SJSA1 (cell line): ENCODE measurements at regions not wholly inside any gene's neighbourhood (a gene's known extent, or its start where the extent isn't known, plus 50 kb on each side); places are given as distances from the start of the nearest gene placed in this dataset.

Experiments used
- DNase-seq, 2 experiments: peaks; one replicate each; pipeline ENCODE4 v3.0.0-alpha.2; 2015 to 2020; ENCODE audit warnings: low spot score in 2 of 2, low read depth in 1 of 2
- H3K27ac ChIP-seq: fragments of 250-450 bp; sonication (Bioruptor Pico); 2 replicates; pipeline ENCODE4 v1.5.1; 2020; ENCODE audit warnings: mild to moderate bottlenecking, moderate library complexity
- H3K27me3 ChIP-seq: fragments of 250-450 bp; sonication (Bioruptor Pico); replicated peaks from 2 replicates; pipeline ENCODE4 v1.5.1; 2020; ENCODE audit warnings: mild to moderate bottlenecking, moderate library complexity
- H3K36me3 ChIP-seq: fragments of 250-450 bp; sonication (Bioruptor Pico); 2 replicates; pipeline ENCODE4 v1.5.1; 2020; ENCODE audit warnings: mild to moderate bottlenecking
- H3K4me1 ChIP-seq: fragments of 250-450 bp; sonication (Bioruptor Pico); replicated peaks from 2 replicates; pipeline ENCODE4 v1.6.1; 2021; ENCODE audit warnings: mild to moderate bottlenecking
- H3K4me3 ChIP-seq: fragments of 250-450 bp; sonication (Bioruptor Pico); 2 replicates; pipeline ENCODE4 v1.5.1; 2020; ENCODE audit warnings: mild to moderate bottlenecking
- H3K9me3 ChIP-seq: fragments of 250-450 bp; sonication (Bioruptor Pico); replicated peaks from 2 replicates; pipeline ENCODE4 v1.5.1; 2020; ENCODE audit warnings: mild to moderate bottlenecking

DNA sequence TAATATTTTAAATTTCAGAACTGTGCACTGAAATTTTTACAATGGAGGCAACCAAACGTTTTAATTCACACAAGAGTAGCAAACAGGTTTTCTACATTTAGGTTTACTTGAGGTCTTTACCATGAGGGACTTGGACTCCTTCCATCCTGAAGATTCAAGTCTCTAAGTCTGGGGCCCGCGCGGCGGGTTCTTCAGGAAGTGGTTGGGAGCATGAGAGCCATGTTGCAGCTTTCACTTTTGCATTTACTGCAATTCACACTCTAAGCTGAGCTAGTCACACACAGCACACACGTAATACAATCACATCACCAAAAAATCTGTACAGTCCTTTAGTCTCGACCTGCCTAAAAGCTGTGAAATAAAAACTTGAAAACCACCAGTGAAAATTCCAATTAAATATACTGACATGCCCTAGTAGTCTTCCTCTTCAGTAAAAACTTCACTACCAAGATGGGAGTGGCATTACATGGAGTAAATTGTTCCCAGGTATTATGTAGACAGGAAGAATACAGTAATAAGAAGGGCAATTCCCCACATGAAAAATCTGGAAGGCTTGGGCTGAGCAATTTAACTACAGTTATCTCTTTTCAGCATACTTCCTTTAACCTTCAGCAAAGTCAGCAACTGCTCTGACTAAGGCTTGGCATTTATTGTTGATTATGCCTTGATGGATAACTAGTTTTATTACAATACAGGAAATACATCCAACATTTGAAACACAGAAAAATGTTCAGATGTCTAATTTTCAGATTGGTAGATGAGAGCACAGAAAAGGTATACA is 571.1 kb upstream of the DIPK2B start:
- peak overlapping the region; percentile 98 for H3K27ac ChIP-seq
- H3K36me3 ChIP-seq = peaks cover 21% of the 10 kb centered on the region
- DNase-seq = peak; percentile 63 to 75
- H3K4me3 ChIP-seq = peak overlapping the region; percentile 46
- H3K4me1 ChIP-seq = peaks cover 46% of the 10 kb centered on the region
- H3K27me3 ChIP-seq = no peaks in the 10 kb centered on the region
- H3K9me3 ChIP-seq = no peaks in the 10 kb centered on the region

GRCh38 chrX:45771114-45771513 is 570.4 kb upstream of the DIPK2B start:
- DNase-seq = peak; percentile 83 to 85
- peak overlapping the region; percentile 98 for H3K27ac ChIP-seq
- H3K27me3 ChIP-seq = no peaks in the 10 kb centered on the region
- peaks cover 26% of the 10 kb centered on the region for H3K36me3 ChIP-seq
- H3K4me3 ChIP-seq = peak overlapping the region; percentile 46
- H3K9me3 ChIP-seq = no peaks in the 10 kb centered on the region
- peaks cover 41% of the 10 kb centered on the region for H3K4me1 ChIP-seq

DNA sequence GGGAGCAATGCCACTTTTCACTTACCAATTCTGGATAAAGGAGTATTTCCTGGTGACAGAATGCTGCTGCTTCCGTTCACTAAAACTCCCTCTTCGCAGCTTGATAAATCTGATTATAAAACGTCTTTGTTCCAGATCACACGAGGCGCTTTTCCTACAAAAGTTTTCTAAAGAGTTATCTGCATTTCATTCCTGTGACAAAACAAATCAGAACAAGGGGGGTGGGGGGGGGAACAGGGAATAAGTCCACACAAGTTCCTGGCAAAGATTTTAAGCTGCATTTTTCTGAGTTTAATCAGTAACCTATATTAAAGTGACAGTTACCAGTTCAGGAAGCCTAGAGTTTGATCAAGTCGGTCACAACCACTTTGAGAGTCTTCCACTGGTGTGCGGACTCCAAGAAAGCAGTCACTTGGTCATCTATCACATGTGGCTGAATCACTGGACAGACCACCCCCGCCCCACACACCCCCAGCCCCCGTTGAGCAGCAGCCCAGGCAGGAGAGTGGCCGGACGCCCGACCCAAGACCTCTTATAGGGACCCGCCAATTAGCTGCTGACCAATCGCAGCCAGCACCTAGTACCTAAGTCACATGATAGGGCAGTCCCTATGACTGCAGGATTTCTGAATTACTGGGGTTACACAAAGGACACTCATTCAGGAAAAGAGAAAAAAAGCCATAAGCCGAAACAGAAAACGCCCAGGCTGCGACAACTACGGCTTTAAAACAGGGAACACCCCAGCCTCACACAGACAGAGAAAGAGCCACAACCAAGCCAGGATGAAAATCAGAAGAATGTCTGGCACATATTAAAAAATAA is 569.3 kb upstream of the DIPK2B start:
- Histone ChIP-seq H3K4me3 (peak overlapping the region; percentile 46), H3K27me3 (no peaks in the 10 kb centered on the region), H3K9me3 (no peaks in the 10 kb centered on the region), H3K36me3 (peaks cover 35% of the 10 kb centered on the region), H3K27ac (peak overlapping the region; percentile 98), H3K4me1 (peaks cover 37% of the 10 kb centered on the region)
- peak; percentile 76 to 87 for DNase-seq

GRCh38 chrX:45768666-45769236 is 568.1 kb upstream of the DIPK2B start:
- peaks cover 31% of the 10 kb centered on the region for H3K4me1 ChIP-seq
- no peaks in the 10 kb centered on the region for H3K27me3 ChIP-seq
- DNase-seq = no peak
- peaks cover 38% of the 10 kb centered on the region for H3K36me3 ChIP-seq
- H3K9me3 ChIP-seq = no peaks in the 10 kb centered on the region
- peak overlapping the region; percentile 46 for H3K4me3 ChIP-seq
- H3K27ac ChIP-seq = peak overlapping the region; percentile 98

- Histone ChIP-seq H3K27me3 (no peaks in the 10 kb centered on the region), H3K36me3 (peaks cover 54% of the 10 kb centered on the region), H3K4me1 (peaks cover 26% of the 10 kb centered on the region), H3K9me3 (no peaks in the 10 kb centered on the region), H3K27ac (peak overlapping the region; percentile 98), H3K4me3 (peak overlapping the region; percentile 46)
- peak in 1 of 2 experiments; percentile 65 for DNase-seq
Observed at GRCh38 chrX:45766981-45767501, 566.4 kb upstream of the DIPK2B start.

- Histone ChIP-seq H3K4me1 (peaks cover 31% of the 10 kb centered on the region), H3K9me3 (no peaks in the 10 kb centered on the region), H3K36me3 (peaks cover 67% of the 10 kb centered on the region), H3K27ac (peak overlapping the region; percentile 98; the same call in 1 of the 2 replicates), H3K4me3 (no peak overlapping the region), H3K27me3 (no peaks in the 10 kb centered on the region)
- no peak for DNase-seq
Observed at GRCh38 chrX:45765767-45766166, 565.1 kb upstream of the DIPK2B start.

- no peak overlapping the region; the same call in 1 of the 2 replicates for H3K27ac ChIP-seq
- no peak for DNase-seq
- H3K36me3 ChIP-seq = peaks cover 72% of the 10 kb centered on the region
- H3K4me1 ChIP-seq = peaks cover 36% of the 10 kb centered on the region
- H3K4me3 ChIP-seq = no peak overlapping the region
- H3K27me3 ChIP-seq = no peaks in the 10 kb centered on the region
- no peaks in the 10 kb centered on the region for H3K9me3 ChIP-seq
Observed at GRCh38 chrX:45765281-45765680, 564.6 kb upstream of the DIPK2B start.

DNA sequence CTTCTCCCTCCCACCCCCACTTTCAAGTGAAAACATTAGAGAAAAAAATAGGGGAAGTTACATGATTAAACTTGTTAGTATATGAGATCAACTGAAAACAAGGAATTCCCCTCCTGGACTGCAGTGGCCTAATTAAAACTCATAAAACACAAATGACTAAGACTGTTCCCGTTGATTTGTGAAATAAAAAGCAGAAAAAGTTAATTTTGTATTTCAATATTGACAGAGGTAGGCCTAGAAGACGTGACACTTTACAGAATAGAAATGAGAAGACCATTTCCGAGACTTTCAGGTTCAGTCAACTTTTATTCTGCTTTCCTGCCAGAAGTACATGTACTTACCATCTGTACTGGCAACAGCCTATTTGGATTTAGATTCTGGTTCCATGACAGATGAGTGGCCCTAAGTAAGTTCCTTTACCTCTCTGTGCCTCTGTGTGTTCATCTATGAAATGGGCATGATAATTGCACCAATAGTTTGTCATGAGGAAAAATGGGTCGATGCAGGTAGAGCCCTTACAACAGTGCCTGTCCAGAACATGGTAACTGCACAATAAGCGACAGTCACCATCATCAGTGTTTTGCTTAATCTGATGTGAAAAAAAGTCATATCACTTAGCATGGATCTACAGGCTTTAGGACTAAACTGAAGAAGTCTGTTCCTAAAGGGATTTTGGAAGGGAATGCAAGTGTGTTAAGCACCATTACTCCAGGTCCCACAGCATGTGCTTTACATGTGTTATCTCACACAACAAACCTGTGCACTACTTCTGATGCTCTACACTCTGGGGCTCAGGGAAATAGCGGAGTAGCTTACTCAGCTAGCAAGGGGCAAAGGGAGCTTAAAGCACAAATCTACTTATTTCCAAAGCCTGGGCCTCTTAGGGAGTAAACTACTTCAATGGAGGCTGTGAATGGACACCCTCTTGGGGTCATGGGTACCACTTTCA is 562.3 kb upstream of the DIPK2B start:
- DNase-seq = no peak
- H3K9me3 ChIP-seq = no peaks in the 10 kb centered on the region
- H3K36me3 ChIP-seq = peaks cover 73% of the 10 kb centered on the region
- H3K27ac ChIP-seq = no peak overlapping the region
- H3K4me1 ChIP-seq = peaks cover 58% of the 10 kb centered on the region
- H3K27me3 ChIP-seq = no peaks in the 10 kb centered on the region
- H3K4me3 ChIP-seq = no peak overlapping the region

GRCh38 chrX:45761920-45762319 is 561.2 kb upstream of the DIPK2B start:
- Histone ChIP-seq H3K4me3 (no peak overlapping the region), H3K27me3 (no peaks in the 10 kb centered on the region), H3K9me3 (no peaks in the 10 kb centered on the region), H3K36me3 (peaks cover 76% of the 10 kb centered on the region), H3K4me1 (peaks cover 68% of the 10 kb centered on the region), H3K27ac (no peak overlapping the region)
- DNase-seq = no peak

DNA sequence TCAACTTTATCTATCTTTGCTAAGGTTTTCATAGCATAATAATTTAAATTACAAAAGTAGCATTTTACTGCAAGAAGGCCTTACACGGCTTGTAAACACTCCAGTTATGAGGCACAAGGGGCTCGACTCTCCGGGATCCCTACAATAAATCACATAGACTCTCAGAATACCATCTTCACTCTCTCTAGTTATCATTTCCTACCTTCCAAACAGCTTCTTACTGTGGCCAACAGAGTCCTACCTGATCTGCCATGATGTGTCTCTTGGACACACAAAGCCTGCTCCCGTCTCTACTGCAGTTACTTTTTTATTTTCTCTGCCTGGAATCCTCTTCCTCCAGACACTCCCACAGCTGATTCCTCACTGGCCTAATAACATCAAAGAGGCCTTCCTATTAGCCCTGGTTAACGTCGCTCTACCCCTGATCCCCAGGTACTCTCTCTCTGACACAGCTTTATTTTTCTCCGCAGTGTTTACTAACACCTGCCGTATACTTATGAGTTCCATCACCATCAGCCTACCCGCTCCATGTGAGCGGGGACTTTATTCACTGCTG is 559.6 kb upstream of the DIPK2B start:
- Histone ChIP-seq H3K4me1 (peaks cover 76% of the 10 kb centered on the region), H3K36me3 (peaks cover 74% of the 10 kb centered on the region), H3K4me3 (no peak overlapping the region), H3K27ac (peak overlapping the region; percentile 94), H3K9me3 (no peaks in the 10 kb centered on the region), H3K27me3 (no peaks in the 10 kb centered on the region)
- no peak for DNase-seq

- Histone ChIP-seq H3K27me3 (no peaks in the 10 kb centered on the region), H3K27ac (peak overlapping the region; percentile 94), H3K36me3 (peaks cover 76% of the 10 kb centered on the region), H3K4me3 (no peak overlapping the region), H3K9me3 (no peaks in the 10 kb centered on the region), H3K4me1 (peaks cover 73% of the 10 kb centered on the region)
- DNase-seq = no peak
Observed at GRCh38 chrX:45758738-45759397, 558.2 kb upstream of the DIPK2B start.

DNA sequence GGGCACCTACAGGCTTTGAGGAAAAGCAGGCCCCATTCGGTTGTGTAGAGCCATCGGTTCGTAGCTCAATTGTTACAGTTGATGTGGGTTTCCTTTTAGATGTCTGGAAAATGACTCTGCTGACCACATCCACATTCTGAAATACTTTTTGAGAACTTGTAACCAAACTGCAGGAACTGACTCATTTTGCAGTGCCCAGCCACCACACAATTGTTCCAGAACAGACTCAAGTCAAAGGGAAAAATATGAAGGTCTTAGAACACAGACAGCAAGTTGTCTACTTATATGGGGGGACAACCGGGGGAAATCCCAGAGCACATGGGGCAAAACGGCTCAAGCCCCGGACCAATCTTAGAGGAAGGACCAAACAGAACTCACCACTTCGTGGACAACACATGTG is 557.6 kb upstream of the DIPK2B start:
- peak; percentile 67 to 82 for DNase-seq
- no peak overlapping the region for H3K4me3 ChIP-seq
- H3K9me3 ChIP-seq = no peaks in the 10 kb centered on the region
- H3K27me3 ChIP-seq = no peaks in the 10 kb centered on the region
- H3K36me3 ChIP-seq = peaks cover 78% of the 10 kb centered on the region
- peaks cover 72% of the 10 kb centered on the region for H3K4me1 ChIP-seq
- peak overlapping the region; percentile 94 for H3K27ac ChIP-seq
